ENCODE measurements at regions not wholly inside any gene's neighbourhood (a gene's known extent, or its start where the extent isn't known, plus 50 kb on each side); places are given as distances from the start of the nearest gene placed in this dataset.

DNA sequence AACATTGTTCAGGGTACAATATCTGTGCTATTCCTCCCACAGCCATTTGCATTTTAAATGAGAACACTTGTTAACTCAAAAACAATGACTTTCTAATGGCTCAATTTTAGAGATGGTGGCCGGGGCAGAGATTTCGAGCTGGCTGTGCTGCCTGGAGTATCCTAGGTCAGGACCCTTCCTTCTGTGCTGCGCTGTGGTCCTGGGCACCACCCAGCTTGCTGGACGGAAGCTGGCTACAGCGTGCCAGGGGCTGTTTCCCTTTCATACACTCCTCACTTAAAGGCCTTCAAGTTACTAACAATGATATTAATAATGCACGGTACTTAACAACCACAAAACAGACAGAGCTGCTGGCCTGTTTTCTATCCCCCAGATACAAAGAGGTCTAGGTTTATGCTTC, 194.4 kb upstream of the CST7 start:
- TF ChIP-seq, protein P1, sequence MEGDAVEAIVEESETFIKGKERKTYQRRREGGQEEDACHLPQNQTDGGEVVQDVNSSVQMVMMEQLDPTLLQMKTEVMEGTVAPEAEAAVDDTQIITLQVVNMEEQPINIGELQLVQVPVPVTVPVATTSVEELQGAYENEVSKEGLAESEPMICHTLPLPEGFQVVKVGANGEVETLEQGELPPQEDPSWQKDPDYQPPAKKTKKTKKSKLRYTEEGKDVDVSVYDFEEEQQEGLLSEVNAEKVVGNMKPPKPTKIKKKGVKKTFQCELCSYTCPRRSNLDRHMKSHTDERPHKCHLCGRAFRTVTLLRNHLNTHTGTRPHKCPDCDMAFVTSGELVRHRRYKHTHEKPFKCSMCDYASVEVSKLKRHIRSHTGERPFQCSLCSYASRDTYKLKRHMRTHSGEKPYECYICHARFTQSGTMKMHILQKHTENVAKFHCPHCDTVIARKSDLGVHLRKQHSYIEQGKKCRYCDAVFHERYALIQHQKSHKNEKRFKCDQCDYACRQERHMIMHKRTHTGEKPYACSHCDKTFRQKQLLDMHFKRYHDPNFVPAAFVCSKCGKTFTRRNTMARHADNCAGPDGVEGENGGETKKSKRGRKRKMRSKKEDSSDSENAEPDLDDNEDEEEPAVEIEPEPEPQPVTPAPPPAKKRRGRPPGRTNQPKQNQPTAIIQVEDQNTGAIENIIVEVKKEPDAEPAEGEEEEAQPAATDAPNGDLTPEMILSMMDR (conservative IDR thresholded peaks at IDR 0.05; ENCODE audit: low read length) = no peak
- no peak for TF ChIP-seq EZH2phosphoT487 (IDR thresholded peaks at IDR 0.05; ENCODE audit: borderline replicate concordance)

Measured in Loucy (cell line).